GM13977 (cell line): ENCODE measurements at regions not wholly inside any gene's neighbourhood (a gene's known extent, or its start where the extent isn't known, plus 50 kb on each side); places are given as distances from the start of the nearest gene placed in this dataset.

Experiments
- DNase-seq: peaks from one replicate; pipeline ENCODE4 v3.0.0; 2012; ENCODE audit warnings: low spot score
- in situ Hi-C: fragments of 300-500 bp; cut with MboI; formaldehyde crosslinking; loops from one replicate; pipeline ENCODE4 v1.12.0; 2022; ENCODE audit warnings: low sequenced_read_pairs, low pct_unique_long_range_greater_than_20kb, mixed read lengths, inconsistent platforms; ENCODE audit not compliant: unreplicated experiment
- TF ChIP-seq, protein P1 (sequence below): IDR thresholded peaks from 2 replicates; pipeline ENCODE4 v1.5.1; 2012; ENCODE audit warnings: mild to moderate bottlenecking, control low read depth; ENCODE audit not compliant: insufficient read depth; ENCODE audit errors: extremely low read depth, missing control alignments

DNA sequence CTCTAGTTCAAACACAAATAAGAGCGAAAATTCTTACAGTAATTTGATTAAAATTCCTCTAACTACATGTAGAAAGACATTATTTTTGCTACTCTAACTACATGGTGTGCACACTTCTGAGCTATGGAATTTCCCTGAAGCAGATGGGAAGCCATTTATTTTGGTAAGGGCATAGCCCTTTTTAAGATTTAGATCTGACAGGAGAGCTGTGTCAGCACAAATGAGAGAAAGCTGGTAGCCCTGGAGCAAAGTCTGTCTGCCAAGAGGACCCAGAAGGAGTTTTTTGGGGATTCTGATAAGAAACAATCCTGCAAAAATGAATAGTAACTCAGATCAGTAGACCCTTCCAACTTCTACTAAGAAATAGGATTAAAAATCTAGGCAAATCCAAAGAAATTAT lies 595.9 kb upstream of the MEF2C start:
- no peak for DNase-seq
- in situ Hi-C loops: no loop called here
- TF ChIP-seq, protein P1, sequence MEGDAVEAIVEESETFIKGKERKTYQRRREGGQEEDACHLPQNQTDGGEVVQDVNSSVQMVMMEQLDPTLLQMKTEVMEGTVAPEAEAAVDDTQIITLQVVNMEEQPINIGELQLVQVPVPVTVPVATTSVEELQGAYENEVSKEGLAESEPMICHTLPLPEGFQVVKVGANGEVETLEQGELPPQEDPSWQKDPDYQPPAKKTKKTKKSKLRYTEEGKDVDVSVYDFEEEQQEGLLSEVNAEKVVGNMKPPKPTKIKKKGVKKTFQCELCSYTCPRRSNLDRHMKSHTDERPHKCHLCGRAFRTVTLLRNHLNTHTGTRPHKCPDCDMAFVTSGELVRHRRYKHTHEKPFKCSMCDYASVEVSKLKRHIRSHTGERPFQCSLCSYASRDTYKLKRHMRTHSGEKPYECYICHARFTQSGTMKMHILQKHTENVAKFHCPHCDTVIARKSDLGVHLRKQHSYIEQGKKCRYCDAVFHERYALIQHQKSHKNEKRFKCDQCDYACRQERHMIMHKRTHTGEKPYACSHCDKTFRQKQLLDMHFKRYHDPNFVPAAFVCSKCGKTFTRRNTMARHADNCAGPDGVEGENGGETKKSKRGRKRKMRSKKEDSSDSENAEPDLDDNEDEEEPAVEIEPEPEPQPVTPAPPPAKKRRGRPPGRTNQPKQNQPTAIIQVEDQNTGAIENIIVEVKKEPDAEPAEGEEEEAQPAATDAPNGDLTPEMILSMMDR: no peak

DNA sequence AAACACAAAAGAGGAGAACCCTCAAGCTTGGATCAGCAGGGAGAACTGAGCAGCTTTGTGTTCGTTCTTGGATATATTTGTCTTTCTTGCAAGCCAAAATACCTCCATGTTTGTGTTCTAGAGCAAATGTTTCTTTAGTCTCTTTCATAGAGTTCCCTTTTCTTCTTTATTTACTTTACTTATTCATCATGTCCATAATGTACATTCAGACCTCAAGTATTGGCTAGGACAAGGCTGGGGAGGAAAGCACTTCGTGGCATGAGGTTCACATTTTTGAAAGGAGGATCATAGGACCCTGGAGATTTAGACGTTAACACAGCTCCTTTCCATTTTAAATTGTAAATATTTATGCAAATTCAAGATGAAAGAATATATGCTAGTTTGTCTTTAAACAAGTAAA lies 590.2 kb upstream of the MEF2C start:
- DNase-seq: no peak
- TF ChIP-seq, protein P1: no peak
- in situ Hi-C loops: no loop called here

DNA sequence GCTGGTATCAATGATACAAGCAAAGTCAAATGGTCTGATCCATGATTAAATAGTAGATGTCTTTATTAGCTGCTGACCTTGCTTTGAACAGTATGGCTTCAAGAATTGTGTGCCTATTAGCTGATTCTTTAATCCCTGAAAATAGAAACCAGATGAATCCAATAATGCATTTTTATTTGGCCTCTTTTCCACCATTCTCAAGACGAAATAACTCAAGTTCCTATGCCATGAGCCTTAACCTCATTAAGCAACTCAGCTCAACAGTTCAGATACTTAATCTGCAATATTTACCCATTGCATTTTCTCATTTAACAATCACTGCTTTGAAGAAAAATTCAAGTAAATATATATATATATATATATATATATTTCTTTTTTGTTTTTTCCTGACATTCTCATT lies 588.6 kb upstream of the MEF2C start:
- in situ Hi-C loops: no loop called here
- TF ChIP-seq, protein P1: no peak
- no peak for DNase-seq

DNA sequence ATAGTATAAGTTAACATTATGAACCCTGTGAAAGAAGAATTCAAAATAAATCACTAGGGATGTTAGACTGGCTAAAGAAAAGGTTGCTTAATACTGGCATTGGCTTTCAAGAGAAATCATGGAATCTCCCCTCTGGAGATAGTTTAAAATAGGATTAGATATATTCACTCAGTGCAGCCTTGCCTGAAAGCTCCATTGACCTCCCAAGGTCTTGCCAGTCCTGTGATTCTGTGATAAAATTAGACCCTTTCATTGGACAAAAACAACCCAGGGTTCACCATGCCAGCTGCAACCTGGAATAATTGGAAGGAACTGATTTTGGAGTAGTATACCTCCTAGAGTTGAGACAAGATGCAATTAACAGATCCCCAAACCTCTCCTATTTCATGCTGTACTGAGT lies 588.1 kb upstream of the MEF2C start:
- in situ Hi-C loops: no loop called here
- DNase-seq: no peak
- TF ChIP-seq, protein P1: no peak

DNA sequence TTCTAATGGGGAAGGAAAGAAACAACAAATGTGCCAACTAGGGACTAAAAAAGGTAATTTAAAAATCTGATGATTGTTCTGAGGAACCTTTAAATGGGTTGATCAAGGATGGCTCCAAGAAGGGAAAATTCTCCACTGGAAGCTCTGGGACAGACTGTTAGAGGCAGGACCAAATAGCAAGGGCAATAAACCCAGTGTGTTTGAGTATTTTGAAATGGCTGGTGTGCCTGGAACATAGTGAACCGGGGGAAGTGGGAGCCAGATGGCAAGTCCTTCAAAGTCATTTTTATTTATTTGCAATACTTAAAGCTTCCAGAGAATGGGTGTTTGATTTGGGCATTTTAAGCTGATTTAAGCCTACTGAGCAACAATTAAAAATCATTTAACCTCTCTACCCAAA lies 587.7 kb upstream of the MEF2C start:
- TF ChIP-seq, protein P1: no peak
- DNase-seq: no peak
- in situ Hi-C loops: no loop called here

DNA sequence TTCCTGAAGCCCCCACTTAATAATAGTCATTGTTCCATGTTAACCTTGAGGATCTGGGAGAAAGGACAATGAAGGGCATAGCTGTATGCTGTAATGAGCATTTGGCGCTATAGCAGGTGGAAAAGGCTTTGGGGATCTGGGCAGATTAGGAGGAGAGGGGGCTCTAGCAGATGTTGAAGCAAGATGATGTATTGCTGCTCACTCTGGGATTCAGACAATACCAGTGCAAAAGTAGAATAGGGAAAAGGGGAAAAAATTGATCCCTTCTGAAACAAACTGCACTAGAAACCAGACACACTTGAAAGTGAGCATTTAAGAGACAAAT lies 575.3 kb upstream of the MEF2C start:
- TF ChIP-seq, protein P1: no peak
- in situ Hi-C loops: no loop called here

More for the DNA sequence above, 575.3 kb upstream of the MEF2C start:
- no peak for DNase-seq
